OCI-M2 (cell line): ENCODE measurements at regions not wholly inside any gene's neighbourhood (a gene's known extent, or its start where the extent isn't known, plus 50 kb on each side); places are given as distances from the start of the nearest gene placed in this dataset.
"Not testable (repeated sequence)": the region's sequence is repeated elsewhere in the genome, so short reads cannot be mapped to it uniquely, and the experiment has no call there.

Experiments used
- DNase-seq: peaks from one replicate; lab custom pipeline; 2025; ENCODE audit not compliant: unreplicated experiment; lab: John Stamatoyannopoulos, UW

GRCh38 chr6:113018351-113019151 is 671.4 kb downstream of the RFPL4B start:
- DNase-seq: no peak

GRCh38 chr6:113019176-113019575 is 672.0 kb downstream of the RFPL4B start:
- DNase-seq: no peak

GRCh38 chr6:113027780-113028179 is 680.6 kb downstream of the RFPL4B start:
- no peak for DNase-seq

- not testable (repeated sequence) for DNase-seq
Measured at GRCh38 chr6:113029161-113029560, 682.0 kb downstream of the RFPL4B start.

- DNase-seq: no peak
Measured at GRCh38 chr6:113031591-113032238, 684.6 kb downstream of the RFPL4B start.

GRCh38 chr6:113039005-113039404 is 691.9 kb downstream of the RFPL4B start:
- no peak for DNase-seq

GRCh38 chr6:113047148-113047547 is 700.0 kb downstream of the RFPL4B start:
- DNase-seq: no peak

- DNase-seq: no peak
Measured at GRCh38 chr6:113047932-113048331, 700.8 kb downstream of the RFPL4B start.

- no peak for DNase-seq
Measured at GRCh38 chr6:113048741-113049140, 701.6 kb downstream of the RFPL4B start.

GRCh38 chr6:113049190-113049589 is 702.1 kb downstream of the RFPL4B start:
- DNase-seq: no peak

- DNase-seq: no peak
Measured at GRCh38 chr6:113050010-113050858, 703.1 kb downstream of the RFPL4B start.

- no peak for DNase-seq
Measured at GRCh38 chr6:113050979-113051378, 703.8 kb downstream of the RFPL4B start.

- no peak for DNase-seq
Measured at GRCh38 chr6:113052506-113052905, 705.4 kb downstream of the RFPL4B start.

- no peak for DNase-seq
Measured at GRCh38 chr6:113055061-113055460, 707.9 kb downstream of the RFPL4B start.

- no peak for DNase-seq
Measured at GRCh38 chr6:113055998-113056397, 708.9 kb downstream of the RFPL4B start.

- no peak for DNase-seq
Measured at GRCh38 chr6:113057567-113058053, 710.5 kb downstream of the RFPL4B start.

- DNase-seq: no peak
Measured at GRCh38 chr6:113060664-113061063, 713.5 kb downstream of the RFPL4B start.

- DNase-seq: no peak
Measured at GRCh38 chr6:113065611-113066010, 718.5 kb downstream of the RFPL4B start.

GRCh38 chr6:113067612-113068275 is 720.6 kb downstream of the RFPL4B start:
- DNase-seq: no peak

- DNase-seq: no peak
Measured at GRCh38 chr6:113068570-113068969, 721.4 kb downstream of the RFPL4B start.

GRCh38 chr6:113070681-113071080 is 723.6 kb downstream of the RFPL4B start:
- not testable (repeated sequence) for DNase-seq
